ENCODE measurements at regions not wholly inside any gene's neighbourhood (a gene's known extent, or its start where the extent isn't known, plus 50 kb on each side); places are given as distances from the start of the nearest gene placed in this dataset.

DNA sequence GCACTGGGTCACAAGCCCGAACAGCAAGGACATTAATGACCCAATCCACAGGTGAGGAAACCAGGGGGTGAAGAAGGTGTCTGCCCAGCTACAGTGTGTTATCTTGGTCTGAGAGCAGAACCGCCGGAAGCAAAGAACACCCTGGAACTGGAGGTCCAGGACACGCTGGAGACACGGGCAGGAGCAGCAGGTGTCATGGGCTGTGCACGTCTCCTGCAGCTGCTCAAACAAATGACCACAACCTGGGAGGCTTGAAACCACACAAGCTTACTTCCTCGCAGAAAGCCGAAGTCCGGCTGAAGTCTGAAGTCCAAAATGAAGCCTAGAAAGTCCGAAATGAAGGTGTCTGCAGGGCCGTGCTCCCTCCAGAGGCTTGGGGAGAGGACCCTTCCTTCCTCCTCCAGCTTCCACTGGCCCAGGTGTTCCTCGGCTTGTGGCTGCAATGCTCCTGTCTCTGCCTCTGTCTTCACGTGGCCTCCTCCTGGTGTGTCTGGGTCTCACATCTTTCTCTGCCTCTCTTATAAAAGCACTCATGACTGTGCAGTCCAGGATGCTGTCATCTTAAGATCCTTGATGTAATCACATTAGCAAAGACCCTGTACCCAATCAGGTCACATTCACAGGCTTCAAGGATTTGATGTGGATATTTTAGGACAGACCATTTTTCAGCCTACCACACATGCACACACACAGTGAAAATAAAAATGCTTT, 351.2 kb downstream of the C16orf95 start:
- DNase-seq: no peak

DNA sequence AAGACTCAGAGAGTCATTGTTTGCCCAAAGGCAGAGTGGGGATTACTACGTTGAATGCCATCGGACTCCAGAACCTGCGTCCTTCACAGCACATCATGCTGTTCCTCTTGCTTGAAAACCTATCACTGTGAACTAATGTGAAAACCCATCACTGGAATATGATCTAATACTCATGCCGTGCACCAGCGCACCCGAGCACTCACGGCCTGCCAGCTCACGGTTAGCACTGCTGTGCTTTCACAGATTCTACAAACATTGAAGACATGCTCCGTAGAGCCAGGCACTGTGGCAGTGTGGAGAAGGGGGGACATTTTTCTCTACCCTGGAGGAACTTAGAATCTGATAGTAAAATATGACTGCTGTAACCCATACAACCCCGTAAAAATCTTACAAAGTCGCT, 350.4 kb downstream of the C16orf95 start:
- no peak for DNase-seq

DNA sequence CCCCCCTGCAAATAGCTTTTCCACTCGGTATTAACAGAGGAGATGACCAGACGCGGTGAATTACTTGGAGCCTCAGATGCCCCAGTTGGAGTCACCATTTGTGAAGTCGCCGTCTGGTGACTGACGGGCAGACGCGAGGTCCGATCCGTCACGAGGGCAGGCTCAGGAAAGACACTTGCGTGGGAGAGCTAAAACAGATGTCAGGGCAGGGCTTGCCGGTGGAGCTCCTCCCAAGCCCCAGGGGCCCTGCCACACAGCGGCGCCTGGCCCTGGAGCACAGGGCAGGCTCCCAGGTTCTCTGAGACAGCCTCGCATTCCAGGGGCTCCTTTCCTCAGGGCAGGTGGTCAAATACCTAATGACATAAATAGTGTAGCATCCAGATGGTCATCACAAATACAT, 348.3 kb downstream of the C16orf95 start:
- no peak for DNase-seq

DNA sequence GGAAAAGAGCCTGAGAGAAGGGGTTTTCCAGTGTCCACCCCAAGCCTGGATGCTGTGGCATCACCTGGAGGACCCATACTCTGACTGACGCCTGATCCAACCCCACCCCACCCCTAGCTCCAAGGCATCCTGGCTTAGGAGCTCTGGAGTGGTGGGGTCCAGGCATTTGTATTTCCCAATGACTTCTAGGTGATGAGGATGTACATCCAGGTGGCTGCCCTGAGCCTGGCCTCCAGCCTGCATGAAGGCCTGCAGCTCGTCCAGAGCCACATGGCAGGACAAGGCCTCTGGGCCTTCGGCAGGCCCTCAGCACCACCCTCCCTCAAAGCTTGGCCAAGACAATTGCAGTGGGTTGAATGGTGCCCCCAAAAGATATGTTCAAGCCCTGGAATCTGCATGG, 347.5 kb downstream of the C16orf95 start:
- DNase-seq: no peak

DNA sequence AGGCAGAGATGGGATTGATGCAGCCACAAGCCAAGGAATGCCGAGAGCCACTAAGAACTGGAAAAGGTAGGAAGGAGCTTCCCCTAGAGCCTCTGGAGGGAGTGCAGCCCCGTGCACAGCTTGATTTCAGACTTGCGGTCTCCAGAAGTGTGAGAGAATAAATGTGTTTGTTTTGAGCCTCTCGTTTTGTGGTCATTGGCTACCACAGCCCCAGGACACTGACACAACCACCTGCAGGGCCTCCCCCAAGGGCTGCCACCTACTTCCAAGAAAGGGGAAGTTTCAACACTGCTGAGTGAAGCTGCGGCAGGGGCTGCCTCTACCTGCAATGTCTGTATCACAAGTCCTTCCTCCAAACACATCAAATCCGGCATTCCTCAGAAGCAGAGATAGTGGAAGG, 346.9 kb downstream of the C16orf95 start:
- no peak for DNase-seq

DNA sequence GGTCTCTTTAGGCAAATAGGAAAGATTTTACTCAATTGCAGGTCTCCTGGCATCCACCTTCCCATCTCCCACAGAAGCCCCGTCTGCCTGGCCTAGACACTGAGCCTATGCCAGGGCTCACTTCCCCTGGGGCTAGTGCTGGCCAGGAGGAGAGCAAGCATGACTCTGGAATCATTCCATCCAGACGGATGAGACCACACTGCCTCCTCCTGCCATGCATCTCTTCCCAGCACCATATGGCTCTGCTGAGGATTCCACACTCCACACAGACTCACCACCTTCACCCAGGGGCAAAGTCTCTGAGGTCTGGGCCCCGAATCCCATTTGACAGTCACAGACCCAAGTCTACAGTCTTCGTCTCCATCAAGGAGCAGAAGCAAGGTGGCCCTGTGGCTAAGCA, 346.5 kb downstream of the C16orf95 start:
- DNase-seq: no peak

DNA sequence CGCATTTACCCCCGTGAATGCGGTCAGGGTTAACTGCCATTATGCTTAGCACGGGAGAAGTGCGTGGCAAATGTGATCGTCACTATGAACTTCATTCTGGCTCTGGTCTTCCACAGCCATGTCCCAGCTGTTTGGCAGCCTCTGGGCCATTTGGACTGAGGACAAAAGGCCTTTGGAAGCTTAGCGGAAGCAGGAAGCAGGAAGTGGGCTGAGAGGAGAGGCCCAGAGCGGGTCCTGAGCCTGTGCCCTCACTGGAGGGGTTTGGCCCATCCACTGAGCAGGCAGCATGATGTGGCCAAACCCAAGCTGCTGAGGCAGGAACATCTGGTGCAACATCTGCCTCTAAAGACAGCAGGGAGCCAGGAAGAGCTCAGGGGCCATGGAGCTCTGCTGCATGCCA, 345.9 kb downstream of the C16orf95 start:
- DNase-seq: no peak

DNA sequence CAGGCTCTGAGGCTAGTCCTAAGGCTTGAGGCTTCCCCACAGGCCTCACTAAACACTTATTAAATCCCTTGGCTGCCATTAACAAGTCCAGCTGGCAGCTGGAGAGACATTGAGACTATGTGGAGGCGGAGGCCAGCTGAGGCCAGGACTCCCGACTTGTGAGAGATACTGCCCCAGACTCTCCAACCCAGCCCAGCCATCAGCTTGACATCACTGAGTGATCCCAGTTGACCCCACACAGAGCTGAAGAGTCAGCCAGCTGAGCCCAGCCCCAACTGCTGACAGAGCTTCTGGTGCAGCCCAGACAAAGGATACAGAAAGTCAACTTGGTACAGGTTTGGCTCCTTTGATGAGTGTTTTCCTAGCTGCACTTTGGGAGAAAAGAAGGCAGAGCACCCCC, 343.1 kb downstream of the C16orf95 start:
- DNase-seq: no peak

DNA sequence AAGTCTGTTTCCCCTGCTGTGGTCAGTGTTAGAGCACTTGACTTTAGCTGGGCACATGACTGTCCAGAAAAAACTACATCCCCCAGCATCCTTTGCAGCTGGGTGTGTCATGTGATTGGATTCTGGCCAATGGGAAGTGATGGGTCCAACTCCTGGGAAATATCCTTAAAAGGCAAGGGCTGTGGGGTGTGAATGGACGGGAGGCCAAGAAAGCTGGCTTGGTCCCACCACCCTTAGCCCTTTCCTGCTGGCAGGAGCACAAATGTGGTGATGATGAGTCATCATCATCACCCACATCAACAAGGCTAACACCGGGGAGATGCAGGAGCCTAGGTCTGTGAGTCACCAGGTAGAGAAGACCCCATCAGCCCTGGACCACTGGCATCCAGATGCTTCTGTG, 341.7 kb downstream of the C16orf95 start:
- no peak for DNase-seq

DNA sequence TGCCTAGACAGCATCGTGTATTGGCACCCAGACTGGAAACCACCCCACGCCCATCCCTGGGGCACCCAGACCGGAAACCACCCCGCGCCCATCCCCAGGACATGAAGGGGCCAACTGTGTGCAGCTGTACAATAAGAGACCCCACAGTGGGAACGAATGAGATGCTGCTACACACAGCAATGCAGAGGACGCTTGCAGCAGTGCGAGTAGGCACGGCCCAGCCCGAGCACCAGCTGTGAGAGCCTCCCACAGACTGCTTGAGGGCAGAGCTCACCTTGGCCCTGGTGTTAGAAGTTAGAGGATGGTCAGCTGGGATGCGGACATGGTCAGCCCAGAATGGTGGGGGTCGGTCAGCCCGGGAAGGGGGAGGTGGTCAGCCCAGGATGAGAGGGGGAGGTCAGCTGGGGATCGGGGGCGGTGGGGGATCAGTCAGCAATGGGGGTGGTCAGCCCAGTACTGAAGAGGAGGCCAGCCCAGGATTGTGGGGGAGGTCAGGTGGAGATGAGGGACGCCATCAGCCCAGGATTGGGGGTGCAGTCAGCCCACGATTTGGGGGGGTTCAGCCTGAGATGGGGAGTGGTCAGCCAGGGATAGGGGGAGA, 340.0 kb downstream of the C16orf95 start:
- DNase-seq: no peak

DNA sequence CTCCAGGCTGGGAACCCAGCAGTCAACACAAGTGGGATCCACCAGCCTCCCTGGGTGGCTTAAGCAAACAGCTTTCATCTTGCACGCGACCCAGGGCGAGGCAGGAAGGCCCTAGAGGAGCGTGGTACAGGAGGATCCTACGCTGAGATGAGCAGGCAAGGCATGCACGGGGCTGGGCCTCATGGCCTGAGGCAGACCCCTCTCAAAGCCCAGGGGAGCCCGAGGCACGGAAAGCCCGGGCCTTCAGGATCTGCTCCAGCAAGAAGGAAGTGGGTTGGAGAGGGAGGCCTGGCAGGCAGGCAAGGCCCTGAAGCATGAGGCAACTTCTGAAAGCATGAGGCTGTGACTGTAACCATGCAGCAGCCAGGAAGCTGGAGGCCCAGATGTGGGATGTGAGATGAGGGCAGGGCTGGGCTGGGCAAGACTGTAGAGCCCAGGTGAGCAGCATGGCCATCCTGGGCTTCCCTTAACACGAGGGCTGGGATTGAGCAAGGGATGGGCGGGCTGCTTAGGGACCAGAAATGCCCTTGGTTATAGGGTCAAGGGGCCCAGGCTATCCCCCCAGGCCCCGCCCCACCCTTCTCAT, 338.7 kb downstream of the C16orf95 start:
- no peak for DNase-seq

DNA sequence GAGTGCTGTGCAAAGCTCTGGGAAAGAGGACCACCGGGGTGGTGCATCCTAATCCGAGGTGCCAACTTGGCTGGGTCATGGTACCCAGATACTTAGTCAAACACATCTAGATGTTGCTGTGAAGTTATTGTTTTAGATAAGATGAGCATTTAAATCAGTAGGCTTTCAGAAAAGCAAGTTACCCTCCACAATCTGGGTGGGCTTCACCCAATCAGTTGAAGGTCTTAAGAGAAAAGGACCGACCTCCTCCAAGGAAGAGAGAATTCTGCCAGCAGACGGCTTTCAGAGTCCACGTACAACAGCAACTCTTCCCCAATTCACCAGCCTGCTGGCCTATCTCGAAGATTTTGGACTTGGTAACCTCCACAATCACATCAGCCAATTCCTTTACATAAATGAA, 338.1 kb downstream of the C16orf95 start:
- DNase-seq: no peak

DNA sequence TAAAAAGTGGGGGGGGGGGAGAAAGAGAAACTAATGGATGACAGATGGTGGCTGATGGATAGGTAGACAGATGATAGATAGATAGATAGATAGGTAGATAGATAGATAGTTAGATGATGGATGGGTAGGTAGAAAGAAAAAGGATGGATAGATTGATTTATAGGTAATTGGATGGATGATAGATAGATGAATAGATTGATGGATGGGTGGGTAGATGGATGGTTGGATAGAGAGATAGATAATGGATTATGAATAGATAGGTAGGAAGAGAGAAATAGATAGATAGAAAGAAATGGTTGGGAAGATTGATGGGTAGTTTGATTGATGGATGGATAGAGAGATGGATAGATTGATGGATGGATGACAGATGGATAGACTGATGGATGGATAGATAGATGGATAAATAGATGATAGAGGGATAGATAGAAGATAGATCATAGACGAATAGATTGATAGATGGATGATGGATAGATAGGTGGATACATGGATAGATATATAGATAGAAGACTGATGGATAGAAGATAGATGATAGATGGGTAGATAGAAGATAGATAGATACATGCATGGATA, 337.1 kb downstream of the C16orf95 start:
- no peak for DNase-seq

DNA sequence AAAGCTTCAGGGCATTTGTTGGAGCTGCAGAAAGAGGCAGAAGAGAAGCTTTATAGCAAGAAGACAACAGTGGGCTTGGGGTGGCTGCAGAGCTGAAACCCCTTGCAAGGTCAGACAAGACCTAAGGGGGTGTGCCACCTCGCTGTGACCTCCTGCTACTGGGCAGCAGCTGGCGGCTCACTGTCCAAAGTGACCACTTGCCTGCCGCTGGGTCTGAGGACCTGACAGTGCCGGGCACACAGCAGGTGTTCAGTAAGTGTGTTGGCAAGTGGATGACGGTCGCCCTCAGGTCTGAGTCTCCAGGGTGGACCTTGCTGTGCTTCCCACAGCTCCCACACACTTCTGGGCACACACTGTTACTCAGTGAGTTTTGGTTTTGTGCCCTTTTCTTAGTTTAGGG, 336.5 kb downstream of the C16orf95 start:
- no peak for DNase-seq

DNA sequence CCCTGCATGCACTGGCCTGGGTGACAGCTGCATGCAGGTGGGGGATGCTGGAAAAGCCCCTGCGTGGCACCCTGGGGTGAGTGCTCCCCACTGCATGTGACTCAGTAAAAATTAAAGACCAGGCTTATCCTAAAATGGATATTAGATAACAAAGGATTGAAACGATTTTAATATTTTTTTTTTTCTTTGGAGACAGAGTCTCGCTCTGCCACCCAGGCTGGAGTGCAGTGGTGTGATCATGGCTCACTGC, 334.9 kb downstream of the C16orf95 start:
- DNase-seq: no peak

DNA sequence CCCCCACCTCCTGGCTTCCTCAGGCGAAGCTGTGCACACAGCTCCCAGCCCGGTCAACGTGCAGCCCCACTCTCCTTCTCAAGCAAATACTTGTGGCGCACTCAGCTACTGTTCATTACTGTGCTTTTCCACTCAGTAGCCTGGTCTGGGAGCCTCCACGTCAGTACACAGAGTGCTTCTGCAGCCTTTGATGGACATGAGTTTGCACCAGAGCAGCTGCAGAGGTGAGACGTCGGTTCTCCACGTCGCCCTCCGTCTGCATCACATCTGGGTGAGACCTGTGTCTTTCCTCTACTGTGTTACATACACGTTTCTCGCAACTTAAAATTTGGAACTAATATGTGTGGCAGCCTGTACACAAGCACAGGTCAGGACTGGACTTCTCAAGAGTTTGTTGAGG, 334.3 kb downstream of the C16orf95 start:
- DNase-seq: no peak

DNA sequence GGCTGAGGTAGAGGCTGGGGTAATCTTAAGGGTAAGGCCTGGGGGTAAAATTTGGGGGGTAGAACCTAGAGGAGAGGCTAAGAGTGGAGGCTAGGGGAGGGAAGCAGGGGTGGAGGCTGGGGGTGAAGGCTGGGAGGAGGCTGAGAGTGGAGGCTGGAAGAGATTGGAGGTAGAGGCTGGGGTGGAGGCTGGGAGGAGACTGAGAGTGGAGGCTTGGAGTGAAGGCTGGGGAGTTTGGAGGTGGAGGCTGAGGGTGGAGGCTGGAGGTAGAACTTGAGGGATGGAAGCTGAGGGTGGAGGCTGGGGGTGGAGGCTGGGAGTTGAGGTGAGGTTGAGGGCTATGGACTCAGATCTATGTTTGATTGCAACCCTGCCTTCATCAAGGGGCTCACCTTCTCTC, 333.6 kb downstream of the C16orf95 start:
- DNase-seq: no peak

DNA sequence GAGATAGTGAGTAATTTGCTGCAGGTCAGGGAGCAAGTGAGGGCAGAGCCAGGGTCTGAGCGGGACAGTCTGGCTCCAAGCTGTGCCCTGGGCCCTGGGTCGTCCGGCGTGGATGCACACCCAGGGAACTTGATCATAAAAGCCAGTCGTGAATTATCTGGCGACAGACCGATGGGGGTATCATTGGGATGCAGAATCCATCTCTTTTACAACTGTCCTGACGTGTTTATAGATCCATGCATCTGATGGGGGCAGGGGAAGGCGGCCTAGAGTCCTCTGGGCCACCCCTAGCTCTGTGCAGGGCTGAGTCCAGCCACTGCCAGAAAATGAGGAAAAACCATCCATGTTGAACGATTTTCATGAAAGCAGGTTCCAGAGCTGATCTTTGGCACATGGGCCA, 332.8 kb downstream of the C16orf95 start:
- no peak for DNase-seq

DNA sequence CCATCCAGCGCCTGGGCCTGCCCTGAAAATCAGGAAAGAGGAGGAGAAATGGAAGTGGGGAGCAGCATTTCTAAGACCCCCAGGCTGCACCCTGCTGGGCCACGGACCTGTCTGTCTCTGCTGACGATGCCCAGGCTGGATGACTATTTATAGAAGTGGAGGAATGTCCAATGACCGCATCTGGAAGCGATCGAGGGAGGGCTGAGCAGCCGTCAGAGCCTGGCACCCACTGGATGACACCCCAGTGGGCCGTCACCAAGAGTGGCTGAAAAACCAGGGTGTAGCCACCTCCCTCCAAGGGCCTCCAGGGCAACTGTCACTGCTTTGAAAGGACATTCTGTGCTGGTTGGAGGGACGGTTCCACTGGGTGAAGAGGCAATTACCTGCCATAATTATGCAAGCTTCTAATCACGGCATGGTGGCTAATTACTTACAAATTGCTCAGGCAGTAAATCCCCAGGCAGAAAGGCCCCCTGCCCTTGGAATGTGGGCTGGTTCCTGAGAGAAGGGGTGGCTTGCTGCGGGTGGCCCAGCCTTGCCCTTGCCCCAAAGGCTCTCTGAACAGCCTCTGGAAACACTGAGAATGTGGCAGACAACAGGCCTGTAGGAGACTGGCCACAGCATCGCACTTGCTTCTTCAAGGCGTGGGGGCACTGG, 332.1 kb downstream of the C16orf95 start:
- no peak for DNase-seq

DNA sequence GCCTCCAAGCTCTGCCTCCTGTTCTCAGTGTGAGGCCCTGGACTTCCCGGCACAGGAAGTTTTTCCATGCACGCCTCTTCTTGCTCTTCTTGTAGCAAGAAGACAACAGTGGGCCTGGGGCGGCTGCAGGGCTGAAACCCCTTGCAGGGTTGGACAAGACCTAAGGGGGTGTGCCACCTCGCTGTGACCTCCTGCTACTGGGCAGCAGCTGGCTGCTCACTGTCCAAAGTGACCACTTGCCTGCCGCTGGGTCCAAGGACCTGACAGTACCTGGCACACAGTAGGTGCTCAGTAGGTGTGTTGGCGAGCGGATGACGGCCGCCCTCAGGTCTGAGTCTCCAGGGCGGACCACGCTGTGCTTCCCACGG, 331.6 kb downstream of the C16orf95 start:
- DNase-seq: no peak

DNA sequence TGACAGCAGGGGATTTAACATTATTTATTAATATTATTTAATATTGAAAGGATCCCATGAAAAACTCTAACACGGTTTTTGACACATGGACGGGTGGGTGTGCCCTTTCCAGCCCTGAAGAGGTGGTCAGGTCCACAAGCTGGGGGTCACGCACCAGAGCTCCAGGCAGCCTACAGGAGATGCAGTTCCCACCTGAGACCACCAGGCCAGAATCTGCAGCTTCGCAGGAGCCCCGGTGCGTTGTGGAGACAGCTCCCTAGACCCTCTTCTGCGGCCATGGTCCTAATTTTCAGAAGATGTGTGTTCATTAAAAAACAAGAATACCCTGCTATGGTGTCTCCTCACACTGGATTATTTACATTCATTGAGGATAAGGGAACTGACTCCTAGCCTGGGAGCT, 331.1 kb downstream of the C16orf95 start:
- no peak for DNase-seq

DNA sequence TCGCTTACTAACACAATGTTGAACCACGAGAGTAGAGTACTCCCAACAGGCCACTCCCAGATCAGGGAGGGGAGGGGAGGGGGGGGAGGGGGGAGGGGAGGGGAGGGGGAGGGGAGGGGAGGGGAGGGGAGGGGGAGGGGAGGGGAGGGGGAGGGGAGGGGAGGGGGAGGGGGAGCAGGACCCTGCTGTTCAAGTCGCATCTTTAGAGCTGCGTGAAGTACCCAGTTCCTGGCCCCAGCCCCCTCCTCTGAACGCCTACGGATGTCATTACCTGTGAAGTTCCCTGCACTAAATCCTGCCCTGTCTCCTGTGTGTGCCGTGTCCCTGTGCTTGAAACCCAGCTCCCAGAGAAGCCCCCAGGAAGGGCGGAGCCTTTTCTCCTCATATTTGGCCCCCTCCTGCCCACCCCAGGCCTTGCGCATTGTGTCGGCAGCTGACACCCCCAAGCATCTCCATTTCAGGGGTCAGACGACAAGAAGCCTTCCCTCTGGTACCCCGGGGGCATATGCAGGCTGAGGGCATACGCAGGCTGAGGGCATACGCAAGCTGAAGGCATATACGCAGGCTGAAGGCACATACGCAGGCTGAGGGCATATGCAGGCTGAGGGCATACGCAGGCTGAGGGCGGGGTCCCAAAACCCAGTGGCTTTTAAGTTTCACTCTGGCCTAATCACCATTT, 330.2 kb downstream of the C16orf95 start:
- DNase-seq: no peak

All from GF-D8 (cell line).